ENCODE measurements at regions not wholly inside any gene's neighbourhood (a gene's known extent, or its start where the extent isn't known, plus 50 kb on each side); places are given as distances from the start of the nearest gene placed in this dataset.

- no peak for DNase-seq
- peaks cover 4% of the 10 kb centered on the region for H3K9me3 ChIP-seq (ENCODE audit: low read depth)
- in situ Hi-C loops (cut with MboI) = no loop called here
- no peak overlapping the region for H3K27ac ChIP-seq
- H3K36me3 ChIP-seq (ENCODE audit: low read depth) = 0 out of 2 replicates have a peak, but pooled peaks cover under 1% of the 10 kb centered on the region
- no peaks in the 10 kb centered on the region for H3F3A ChIP-seq (ENCODE audit: insufficient read depth)
- H3K4me1 ChIP-seq (ENCODE audit: insufficient read depth) = no peaks in the 10 kb centered on the region
- no peak for TF ChIP-seq EZH2phosphoT487 (IDR thresholded peaks at IDR 0.05; ENCODE audit: insufficient read depth, low read depth)
- TF ChIP-seq EZH2 (IDR thresholded peaks at IDR 0.05; ENCODE audit: insufficient read depth, poor library complexity, severe bottlenecking) = no peak
- H3K27me3 ChIP-seq (replicated peaks; ENCODE audit: insufficient read depth) = no peaks in the 10 kb centered on the region
- no peak overlapping the region for H2AFZ ChIP-seq
- H3K79me2 ChIP-seq (ENCODE audit: insufficient read depth) = no peaks in the 10 kb centered on the region
- peaks cover under 1% of the 10 kb centered on the region; the same call in 1 of the 2 replicates for H3K9me2 ChIP-seq (ENCODE audit: insufficient read depth)
- no peak overlapping the region for H3K4me3 ChIP-seq
- 97 to 100% methylated on average over 5 of the region's 5 CpGs for whole genome bisulfite sequencing, 2 experiments (ENCODE audit: low coverage in 1 of 2, low lambda C conversion rate in 2 of 2, missing lambda C conversion rate in 2 of 2)
- no peak overlapping the region for H3K9ac ChIP-seq
- H4K20me1 ChIP-seq (ENCODE audit: insufficient read depth) = no peaks in the 10 kb centered on the region
- no peak overlapping the region for H3K4me2 ChIP-seq (ENCODE audit: unreplicated experiment)
Measured at GRCh38 chr19:5204212-5204611, 136.4 kb downstream of the PTPRS start.
